ENCODE measurements at regions not wholly inside any gene's neighbourhood (a gene's known extent, or its start where the extent isn't known, plus 50 kb on each side); places are given as distances from the start of the nearest gene placed in this dataset.
"Not testable (repeated sequence)": the region's sequence is repeated elsewhere in the genome, so short reads cannot be mapped to it uniquely, and the experiment has no call there.

DNA sequence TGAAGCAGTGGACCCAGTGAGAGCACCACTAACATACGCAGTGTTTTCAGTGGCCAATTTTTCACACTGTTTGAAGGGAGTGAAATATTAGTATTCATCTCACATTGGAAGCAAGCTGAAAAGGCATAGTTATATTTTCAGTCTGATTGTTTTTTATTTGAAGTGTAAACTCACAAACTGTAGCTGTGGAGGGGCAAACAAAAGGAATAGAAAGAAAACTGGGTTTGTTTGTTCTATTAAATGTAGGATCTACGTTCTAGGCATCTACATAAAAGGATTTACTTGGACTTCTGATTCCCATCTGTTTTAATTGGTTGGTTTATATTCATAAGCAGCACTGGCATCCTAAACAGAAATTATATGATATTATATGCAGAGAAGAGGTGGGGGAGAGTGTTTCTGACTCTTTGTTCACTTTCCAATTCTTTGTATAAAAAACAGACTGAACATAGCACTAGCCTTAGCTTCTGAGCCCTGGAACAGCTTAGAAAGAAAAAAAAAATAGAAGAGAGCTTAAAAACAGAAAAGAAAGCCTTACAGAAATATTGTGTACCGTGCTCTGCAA lies 447.8 kb upstream of the KCND2 start:
- no peaks in the 10 kb centered on the region for H3K4me1 ChIP-seq (ENCODE audit: control insufficient read depth, insufficient read depth, low read length)
- no peak for DNase-seq

DNA sequence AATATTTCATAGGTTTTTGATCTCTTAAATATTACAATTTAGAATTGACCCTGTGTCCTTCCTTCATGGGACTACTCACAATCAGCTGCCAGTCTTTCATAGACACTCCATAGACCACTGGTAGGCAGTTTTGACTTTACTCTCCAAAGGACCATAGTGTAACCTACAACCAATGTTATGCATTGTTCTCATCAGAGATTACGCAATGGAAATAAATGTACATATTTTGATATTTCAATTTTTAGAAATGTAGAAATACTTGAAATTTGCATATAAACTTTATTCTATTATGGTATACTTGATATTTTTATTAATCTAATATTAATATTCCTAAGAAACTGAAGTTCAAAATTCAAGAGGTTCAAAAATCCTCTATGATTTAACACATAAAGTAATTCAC lies 446.4 kb upstream of the KCND2 start:
- ATAC-seq = no peak
- intact Hi-C loops (cut with DNase I) = no loop called here
- H3K4me3 ChIP-seq (ENCODE audit: low read length) = no peak overlapping the region
- no peaks in the 10 kb centered on the region for H3K4me1 ChIP-seq (ENCODE audit: control insufficient read depth, insufficient read depth, low read length)
- no peaks in the 10 kb centered on the region for H3K27me3 ChIP-seq (ENCODE audit: control insufficient read depth, insufficient read depth)
- H3K9me3 ChIP-seq (ENCODE audit: control insufficient read depth, low read length) = no peaks in the 10 kb centered on the region
- 97% methylated on average over 1 of the region's 1 CpG for WGBS
- H3K27ac ChIP-seq (ENCODE audit: low read length) = no peak overlapping the region
- no peak for DNase-seq

More for the DNA sequence above, 447.8 kb upstream of the KCND2 start:
- 56% methylated on average over 3 of the region's 3 CpGs for WGBS
- H3K4me3 ChIP-seq (ENCODE audit: low read length) = no peak overlapping the region
- ATAC-seq = no peak
- H3K27me3 ChIP-seq (ENCODE audit: control insufficient read depth, insufficient read depth) = no peaks in the 10 kb centered on the region
- no peaks in the 10 kb centered on the region for H3K9me3 ChIP-seq (ENCODE audit: control insufficient read depth, low read length)
- intact Hi-C loops (cut with DNase I) = no loop called here
- H3K27ac ChIP-seq (ENCODE audit: low read length) = no peak overlapping the region

DNA sequence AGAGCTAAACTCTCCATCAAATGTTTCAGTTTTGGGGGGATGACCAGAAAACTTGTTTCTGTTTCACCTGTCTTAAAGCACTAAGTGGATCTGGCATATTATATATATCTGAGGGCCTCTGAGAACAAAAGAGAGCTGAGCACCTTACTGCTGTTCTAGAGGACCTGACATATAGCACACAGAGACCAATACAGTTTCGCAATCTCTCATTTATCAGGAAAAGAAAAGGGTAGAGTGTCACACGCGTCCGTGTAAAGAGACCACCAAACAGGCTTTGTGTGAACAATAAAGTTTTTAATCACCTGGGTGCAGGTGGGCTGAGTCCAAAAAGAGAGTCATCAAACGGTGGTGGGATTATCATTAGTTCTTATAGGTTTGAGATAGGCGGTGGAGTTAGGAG lies 434.5 kb upstream of the KCND2 start:
- Histone ChIP-seq H3K9me3 (ENCODE audit: control insufficient read depth, low read length) (no peaks in the 10 kb centered on the region), H3K27ac (ENCODE audit: low read length) (no peak overlapping the region), H3K4me1 (ENCODE audit: control insufficient read depth, insufficient read depth, low read length) (no peaks in the 10 kb centered on the region), H3K27me3 (ENCODE audit: control insufficient read depth, insufficient read depth) (no peaks in the 10 kb centered on the region), H3K4me3 (ENCODE audit: low read length) (no peak overlapping the region)
- no peak for DNase-seq
- ATAC-seq = no peak
- 89% methylated on average over 6 of the region's 6 CpGs for whole genome bisulfite sequencing
- intact Hi-C loops (cut with DNase I) = no loop called here

DNA sequence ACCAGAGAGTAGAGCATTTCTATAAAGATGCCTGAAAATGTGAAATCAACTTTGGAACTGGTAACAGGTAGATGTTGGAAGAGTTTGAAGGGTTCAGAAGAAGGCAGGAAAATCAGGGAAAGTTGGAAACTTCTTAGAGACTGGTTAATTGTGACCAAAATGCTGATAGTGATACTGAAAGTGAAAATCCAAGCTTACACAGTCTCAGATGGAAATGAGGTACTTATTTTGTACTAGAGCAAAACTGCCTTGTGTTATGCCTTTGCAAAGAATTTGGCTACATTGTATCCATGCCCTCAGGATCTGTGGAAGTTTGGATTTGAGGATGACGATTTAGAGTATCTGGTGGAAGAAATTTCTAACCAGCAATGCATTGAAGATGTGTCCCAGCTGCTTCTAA lies 430.6 kb upstream of the KCND2 start:
- Histone ChIP-seq H3K27ac (ENCODE audit: low read length) (no peak overlapping the region), H3K4me1 (ENCODE audit: control insufficient read depth, insufficient read depth, low read length) (no peaks in the 10 kb centered on the region), H3K9me3 (ENCODE audit: control insufficient read depth, low read length) (no peaks in the 10 kb centered on the region), H3K27me3 (ENCODE audit: control insufficient read depth, insufficient read depth) (no peaks in the 10 kb centered on the region), H3K4me3 (ENCODE audit: low read length) (no peak overlapping the region)
- ATAC-seq (no peak), DNase-seq (no peak)
- intact Hi-C loops (cut with DNase I) = no loop called here
- WGBS = 23% methylated on average over 1 of the region's 1 CpG

DNA sequence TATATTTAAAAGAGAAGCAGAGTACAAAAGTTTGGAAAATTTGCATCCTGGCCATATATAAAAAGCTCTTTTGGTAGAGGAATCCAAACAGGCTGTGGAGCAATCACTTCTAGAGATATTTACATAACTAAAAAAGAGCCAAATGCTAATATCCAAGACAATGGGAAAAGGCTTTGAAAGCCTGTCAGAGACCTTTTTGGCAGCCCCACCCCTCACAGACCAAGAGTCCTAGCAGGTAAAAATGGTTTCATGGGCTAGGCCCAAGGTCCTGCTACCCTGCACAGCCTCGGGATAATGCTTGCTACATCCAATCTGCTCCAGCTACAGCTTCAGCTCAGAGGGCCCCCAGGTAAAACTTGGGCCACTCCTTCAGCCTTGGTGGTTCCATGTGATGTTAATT lies 430.2 kb upstream of the KCND2 start:
- Histone ChIP-seq H3K9me3 (ENCODE audit: control insufficient read depth, low read length) (no peaks in the 10 kb centered on the region), H3K27me3 (ENCODE audit: control insufficient read depth, insufficient read depth) (no peaks in the 10 kb centered on the region), H3K4me1 (ENCODE audit: control insufficient read depth, insufficient read depth, low read length) (no peaks in the 10 kb centered on the region), H3K27ac (ENCODE audit: low read length) (no peak overlapping the region), H3K4me3 (ENCODE audit: low read length) (no peak overlapping the region)
- 51% methylated on average over 1 of the region's 1 CpG for WGBS
- intact Hi-C loops (cut with DNase I) = no loop called here
- no peak for ATAC-seq
- no peak for DNase-seq

DNA sequence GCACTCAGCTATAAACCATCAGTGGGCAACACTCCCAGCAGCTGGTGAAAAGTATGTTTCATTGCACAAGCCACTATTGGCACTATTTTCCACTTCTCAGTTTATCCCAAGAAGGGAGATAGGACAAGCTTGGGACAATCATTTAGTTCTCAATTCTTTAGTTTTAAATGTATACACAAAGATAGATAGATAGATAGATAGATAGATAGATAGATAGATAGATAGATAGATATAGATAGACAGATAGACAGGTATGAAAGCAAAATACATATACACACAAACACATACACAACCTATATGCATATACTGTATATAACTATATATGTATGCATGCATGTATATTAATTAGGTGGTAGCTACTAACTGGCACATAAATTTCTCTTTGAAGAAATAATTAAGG lies 411.6 kb upstream of the KCND2 start:
- Histone ChIP-seq H3K4me3 (ENCODE audit: low read length) (no peak overlapping the region), H3K9me3 (ENCODE audit: control insufficient read depth, low read length) (no peaks in the 10 kb centered on the region), H3K27me3 (ENCODE audit: control insufficient read depth, insufficient read depth) (no peaks in the 10 kb centered on the region), H3K4me1 (ENCODE audit: control insufficient read depth, insufficient read depth, low read length) (no peaks in the 10 kb centered on the region), H3K27ac (ENCODE audit: low read length) (no peak overlapping the region)
- ATAC-seq (no peak), DNase-seq (no peak)
- intact Hi-C loops (cut with DNase I) = no loop called here

DNA sequence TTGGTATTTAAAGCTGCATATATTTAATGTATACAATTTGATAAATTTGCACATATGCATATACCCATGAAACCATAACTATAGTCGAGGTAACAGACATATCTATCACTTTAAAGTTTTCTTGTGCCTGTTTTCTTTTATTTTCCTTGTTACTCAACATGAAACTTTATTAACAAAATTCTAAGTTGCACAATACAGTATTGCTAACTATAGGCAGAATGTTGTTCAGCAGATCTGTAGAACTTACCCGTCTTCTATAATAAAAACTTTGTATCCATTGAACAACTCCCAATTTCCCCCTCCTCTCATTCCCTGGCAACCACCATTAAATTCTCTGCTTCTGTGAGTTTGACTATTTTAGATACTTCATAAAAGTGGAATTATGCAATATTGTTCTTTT lies 404.6 kb upstream of the KCND2 start:
- Histone ChIP-seq H3K4me1 (ENCODE audit: control insufficient read depth, insufficient read depth, low read length) (no peaks in the 10 kb centered on the region), H3K27me3 (ENCODE audit: control insufficient read depth, insufficient read depth) (no peaks in the 10 kb centered on the region), H3K4me3 (ENCODE audit: low read length) (no peak overlapping the region), H3K27ac (ENCODE audit: low read length) (no peak overlapping the region), H3K9me3 (ENCODE audit: control insufficient read depth, low read length) (no peaks in the 10 kb centered on the region)
- intact Hi-C loops (cut with DNase I) = no loop called here
- 70% methylated on average over 2 of the region's 2 CpGs for WGBS
- ATAC-seq (no peak), DNase-seq (no peak)

DNA sequence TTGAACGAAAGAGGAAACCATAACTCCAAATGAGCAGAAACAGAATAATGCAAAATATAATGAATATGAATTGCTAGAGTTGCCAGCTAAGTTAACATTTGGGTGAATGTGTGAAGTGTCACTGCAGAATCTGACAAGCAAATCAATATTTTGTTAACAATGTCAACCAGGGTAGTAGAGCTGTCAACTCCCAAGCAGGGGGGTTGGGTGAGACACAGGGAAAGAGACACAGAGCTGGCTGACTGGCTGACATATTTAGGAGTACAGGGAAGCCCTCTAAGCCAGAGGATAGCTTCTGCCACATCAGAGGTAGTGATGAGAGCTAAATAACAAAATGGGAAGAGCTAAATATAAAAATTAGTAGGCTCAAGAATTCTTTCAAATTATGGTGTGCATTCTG lies 393.1 kb upstream of the KCND2 start:
- DNase-seq (no peak), ATAC-seq (no peak)
- WGBS = 74% methylated on average over 1 of the region's 1 CpG
- intact Hi-C loops (cut with DNase I) = no loop called here
- Histone ChIP-seq H3K4me3 (ENCODE audit: low read length) (no peak overlapping the region), H3K4me1 (ENCODE audit: control insufficient read depth, insufficient read depth, low read length) (no peaks in the 10 kb centered on the region), H3K9me3 (ENCODE audit: control insufficient read depth, low read length) (no peaks in the 10 kb centered on the region), H3K27ac (ENCODE audit: low read length) (no peak overlapping the region), H3K27me3 (ENCODE audit: control insufficient read depth, insufficient read depth) (no peaks in the 10 kb centered on the region)

DNA sequence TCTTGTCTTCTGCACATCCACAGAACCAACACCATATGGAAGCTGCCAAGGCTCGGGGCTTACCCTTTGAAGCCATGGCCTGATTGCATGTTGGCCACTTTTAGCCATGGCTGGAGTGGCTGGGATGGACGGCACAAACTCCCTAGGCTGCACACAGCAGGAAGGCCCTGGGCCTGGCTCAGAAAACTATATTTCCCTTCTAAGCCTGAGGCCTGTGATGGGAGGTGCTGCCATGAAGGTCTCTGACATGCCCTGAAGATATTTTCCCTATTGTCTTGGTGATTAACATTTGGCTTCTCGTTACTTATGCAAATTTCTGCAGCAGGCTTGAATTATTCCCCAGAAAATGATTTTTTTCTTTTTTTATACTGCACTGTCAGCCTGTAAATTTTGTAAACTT lies 387.0 kb upstream of the KCND2 start:
- Histone ChIP-seq H3K4me1 (ENCODE audit: control insufficient read depth, insufficient read depth, low read length) (no peaks in the 10 kb centered on the region), H3K9me3 (ENCODE audit: control insufficient read depth, low read length) (no peaks in the 10 kb centered on the region), H3K27ac (ENCODE audit: low read length) (no peak overlapping the region), H3K27me3 (ENCODE audit: control insufficient read depth, insufficient read depth) (no peaks in the 10 kb centered on the region), H3K4me3 (ENCODE audit: low read length) (no peak overlapping the region)
- intact Hi-C loops (cut with DNase I) = no loop called here
- WGBS = 67% methylated on average over 3 of the region's 3 CpGs
- no peak for ATAC-seq
- DNase-seq = no peak

DNA sequence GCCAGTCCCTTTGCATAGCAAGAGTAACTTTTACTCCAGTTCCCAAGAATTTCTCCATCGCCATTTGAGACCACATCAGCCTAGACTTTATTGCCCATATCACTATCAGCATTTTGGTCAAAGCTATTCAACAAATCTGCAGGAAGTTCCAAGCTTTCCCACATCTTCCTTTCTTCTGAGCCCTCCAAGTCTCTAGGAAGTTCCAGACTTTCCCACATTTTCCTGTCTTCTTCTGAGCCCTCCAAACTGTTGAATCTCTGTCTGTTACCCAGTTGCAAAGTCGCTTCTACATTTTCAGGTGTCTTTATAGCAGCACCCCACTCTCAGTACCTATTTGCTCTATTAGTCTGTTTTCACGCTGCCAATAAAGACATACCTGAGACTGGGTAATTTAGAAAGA lies 386.4 kb upstream of the KCND2 start:
- H3K27ac ChIP-seq (ENCODE audit: low read length); H3K27me3 ChIP-seq (ENCODE audit: control insufficient read depth, insufficient read depth); H3K9me3 ChIP-seq (ENCODE audit: control insufficient read depth, low read length); intact Hi-C loops (cut with DNase I); H3K4me1 ChIP-seq (ENCODE audit: control insufficient read depth, insufficient read depth, low read length); ATAC-seq; H3K4me3 ChIP-seq (ENCODE audit: low read length); DNase-seq: not testable (repeated sequence)
- 78% methylated on average over 3 of the region's 3 CpGs for WGBS

DNA sequence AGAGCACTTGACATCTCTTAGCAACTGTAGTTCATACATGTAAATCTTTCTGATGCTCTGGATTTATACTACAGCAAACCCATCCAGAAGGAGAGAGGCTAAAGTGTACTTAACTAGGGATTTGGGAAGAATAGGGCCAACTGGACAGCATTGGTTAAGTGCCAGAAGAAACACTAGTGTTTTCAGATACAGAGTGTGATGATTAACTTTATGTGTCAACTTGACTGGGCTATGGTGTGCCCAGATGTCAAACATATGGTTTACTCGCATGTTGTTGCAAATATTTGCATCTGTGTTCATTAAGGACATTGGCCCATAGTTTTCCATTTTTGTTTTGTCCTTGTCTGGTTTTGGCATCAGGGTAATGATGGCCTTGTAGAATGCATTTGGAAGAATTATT lies 384.7 kb upstream of the KCND2 start:
- no peaks in the 10 kb centered on the region for H3K27me3 ChIP-seq (ENCODE audit: control insufficient read depth, insufficient read depth)
- DNase-seq (no peak), ATAC-seq (no peak)
- no peak overlapping the region for H3K27ac ChIP-seq (ENCODE audit: low read length)
- 66% methylated on average over 1 of the region's 1 CpG for WGBS
- no peaks in the 10 kb centered on the region for H3K9me3 ChIP-seq (ENCODE audit: control insufficient read depth, low read length)
- intact Hi-C loops (cut with DNase I) = no loop called here
- H3K4me1 ChIP-seq (ENCODE audit: control insufficient read depth, insufficient read depth, low read length) = no peaks in the 10 kb centered on the region
- no peak overlapping the region for H3K4me3 ChIP-seq (ENCODE audit: low read length)

DNA sequence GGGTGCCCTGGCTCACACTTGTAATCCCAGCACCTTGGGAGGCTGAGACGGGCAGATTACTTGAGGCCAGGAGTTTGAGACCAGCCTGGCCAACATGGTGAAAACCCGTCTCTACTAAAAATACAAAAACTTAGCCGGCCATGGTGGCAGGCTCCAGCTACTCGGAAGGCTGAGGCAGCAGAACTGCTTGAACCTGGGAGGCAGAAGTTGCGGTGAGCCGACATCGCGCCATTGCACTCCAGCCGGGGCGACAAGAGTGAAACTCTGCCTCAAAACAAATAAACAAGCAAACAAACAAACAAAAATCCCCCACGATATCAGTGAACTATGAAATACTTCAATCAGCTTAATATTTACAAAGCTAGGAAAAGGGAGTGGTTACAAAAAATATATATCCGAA lies 382.3 kb upstream of the KCND2 start:
- Histone ChIP-seq H3K4me3 (ENCODE audit: low read length) (no peak overlapping the region), H3K4me1 (ENCODE audit: control insufficient read depth, insufficient read depth, low read length) (no peaks in the 10 kb centered on the region), H3K9me3 (ENCODE audit: control insufficient read depth, low read length) (no peaks in the 10 kb centered on the region), H3K27me3 (ENCODE audit: control insufficient read depth, insufficient read depth) (no peaks in the 10 kb centered on the region), H3K27ac (ENCODE audit: low read length) (no peak overlapping the region)
- WGBS = 89% methylated on average over 12 of the region's 12 CpGs
- DNase-seq = no peak
- intact Hi-C loops (cut with DNase I) = no loop called here
- ATAC-seq = no peak

Data from right cardiac atrium (tissue), 5 donors.